Sigmoid colon (tissue), 6 donors: ENCODE measurements at regions not wholly inside any gene's neighbourhood (a gene's known extent, or its start where the extent isn't known, plus 50 kb on each side); places are given as distances from the start of the nearest gene placed in this dataset.

Experiments
- DNase-seq: peaks from one replicate; pipeline ENCODE4 v3.0.0-alpha.2; 2019
- H3K27ac ChIP-seq, 4 donors: fragments of 200-600 bp; sonication (generic); one replicate each; pipeline ENCODE4 v1.5.1; 2016 to 2019; ENCODE audit warnings: mild to moderate bottlenecking in 1 of 4
- H3K27me3 ChIP-seq, 3 donors: fragments of 200-600 bp; sonication (generic); one replicate each; pipeline ENCODE4 v1.5.1; 2019; ENCODE audit warnings: mild to moderate bottlenecking in 1 of 3
- H3K36me3 ChIP-seq, 4 donors: fragments of 200-600 bp; sonication (generic); one replicate each; pipeline ENCODE4 v1.5.1; 2016 to 2019
- H3K4me1 ChIP-seq, 4 donors: fragments of 200-600 bp; sonication (generic); one replicate each; pipeline ENCODE4 v1.5.1; 2017 to 2019
- H3K4me3 ChIP-seq, 4 donors: fragments of 200-600 bp; sonication (generic); one replicate each; pipeline ENCODE4 v1.5.1; 2017 to 2019; ENCODE audit warnings: mild to moderate bottlenecking in 2 of 4, moderate library complexity in 1 of 4
- H3K9me3 ChIP-seq, 4 donors: fragments of 200-600 bp in 3 of 4; sonication (generic) in 3 of 4; one replicate each; pipeline versions ENCODE4 v1.5.1 to v1.6.1; 2013 to 2019
- EP300 ChIP-seq, 4 donors: sonication (generic); formaldehyde crosslinking; IDR thresholded peaks; one replicate each; pipeline ENCODE4 v1.6.1; 2017; ENCODE audit warnings: antibody characterized with exemption in 4 of 4
- POLR2A ChIP-seq, 2 donors: fragments of 450-650 bp; IDR thresholded peaks; one replicate each; pipeline ENCODE4 v1.6.1; 2016; ENCODE audit warnings: antibody characterized with exemption in 2 of 2, mild to moderate bottlenecking in 2 of 2, moderate library complexity in 2 of 2
- POLR2AphosphoS5 ChIP-seq, 4 donors: sonication (generic); formaldehyde crosslinking; IDR thresholded peaks; one replicate each; pipeline ENCODE4 v1.6.1; 2017; ENCODE audit warnings: antibody characterized with exemption in 4 of 4
- WGBS, 2 donors: extraction: QIAGEN DNeasy Blood & Tissue Kit; methylation state at CpG; one replicate each; pipeline ENCODE4 v1.1.7; 2013; 5-methylcytosine and 5-hydroxymethylcytosine counted together
- intact Hi-C: fragments of 100-400 bp; cut with DNase I; formaldehyde crosslinking; loops from one replicate; pipeline ENCODE4 v1.15.1; 2023
- TF ChIP-seq, protein P1 (sequence below), 4 experiments: fragments of 450-650 bp in 3 of 4; fragments of 200-600 bp in 1 of 4; IDR thresholded peaks; one replicate each; pipeline ENCODE4 v1.5.1; 2016 to 2019; ENCODE audit warnings: antibody characterized with exemption in 4 of 4, mild to moderate bottlenecking in 3 of 4, moderate library complexity in 2 of 4
- donor health status: healthy with polysubstance abuse.
- donor health status: healthy.

DNA sequence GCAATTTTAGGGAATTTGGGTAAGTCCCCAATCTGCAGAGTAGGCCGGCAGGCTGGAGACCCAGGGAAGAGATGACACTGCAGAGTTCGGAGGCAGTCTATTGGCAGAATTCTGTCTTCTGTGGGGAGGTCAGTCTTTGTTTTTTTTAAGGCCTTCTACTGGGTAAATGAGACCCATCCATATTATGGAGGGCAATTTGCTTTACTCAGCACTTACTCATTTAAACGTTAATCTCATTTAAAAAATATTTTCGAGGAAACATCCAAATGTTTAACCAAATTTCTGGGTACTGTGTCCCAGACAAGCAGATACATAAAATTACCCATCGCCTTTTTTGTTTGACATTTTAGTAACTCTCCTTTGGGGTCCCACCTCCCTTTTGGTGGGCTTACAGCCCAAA lies 139.5 kb downstream of the IRS1 start:
- WGBS, 2 donors, result 71 to 87% methylated on average over 5 of the region's 5 CpGs
- Histone ChIP-seq H3K36me3 (no peaks in the 10 kb centered on the region), H3K4me1 (peaks cover 0 to 36% (median 18%) of the 10 kb centered on the region in 4 donors), H3K27ac (peak overlapping the region; percentile 46 to 74 (median 58)), H3K27me3 (no peaks in the 10 kb centered on the region), H3K4me3 (no peak overlapping the region), H3K9me3 (no peaks in the 10 kb centered on the region)
- DNase-seq, result no peak
- TF ChIP-seq POLR2AphosphoS5 (IDR thresholded peaks at IDR 0.05) (no peak), POLR2A (IDR thresholded peaks at IDR 0.05) (no peak), EP300 (IDR thresholded peaks at IDR 0.05) (no peak)
- TF ChIP-seq, protein P1, sequence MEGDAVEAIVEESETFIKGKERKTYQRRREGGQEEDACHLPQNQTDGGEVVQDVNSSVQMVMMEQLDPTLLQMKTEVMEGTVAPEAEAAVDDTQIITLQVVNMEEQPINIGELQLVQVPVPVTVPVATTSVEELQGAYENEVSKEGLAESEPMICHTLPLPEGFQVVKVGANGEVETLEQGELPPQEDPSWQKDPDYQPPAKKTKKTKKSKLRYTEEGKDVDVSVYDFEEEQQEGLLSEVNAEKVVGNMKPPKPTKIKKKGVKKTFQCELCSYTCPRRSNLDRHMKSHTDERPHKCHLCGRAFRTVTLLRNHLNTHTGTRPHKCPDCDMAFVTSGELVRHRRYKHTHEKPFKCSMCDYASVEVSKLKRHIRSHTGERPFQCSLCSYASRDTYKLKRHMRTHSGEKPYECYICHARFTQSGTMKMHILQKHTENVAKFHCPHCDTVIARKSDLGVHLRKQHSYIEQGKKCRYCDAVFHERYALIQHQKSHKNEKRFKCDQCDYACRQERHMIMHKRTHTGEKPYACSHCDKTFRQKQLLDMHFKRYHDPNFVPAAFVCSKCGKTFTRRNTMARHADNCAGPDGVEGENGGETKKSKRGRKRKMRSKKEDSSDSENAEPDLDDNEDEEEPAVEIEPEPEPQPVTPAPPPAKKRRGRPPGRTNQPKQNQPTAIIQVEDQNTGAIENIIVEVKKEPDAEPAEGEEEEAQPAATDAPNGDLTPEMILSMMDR (IDR thresholded peaks at IDR 0.05), result no peak
- intact Hi-C loops, result no loop called here

DNA sequence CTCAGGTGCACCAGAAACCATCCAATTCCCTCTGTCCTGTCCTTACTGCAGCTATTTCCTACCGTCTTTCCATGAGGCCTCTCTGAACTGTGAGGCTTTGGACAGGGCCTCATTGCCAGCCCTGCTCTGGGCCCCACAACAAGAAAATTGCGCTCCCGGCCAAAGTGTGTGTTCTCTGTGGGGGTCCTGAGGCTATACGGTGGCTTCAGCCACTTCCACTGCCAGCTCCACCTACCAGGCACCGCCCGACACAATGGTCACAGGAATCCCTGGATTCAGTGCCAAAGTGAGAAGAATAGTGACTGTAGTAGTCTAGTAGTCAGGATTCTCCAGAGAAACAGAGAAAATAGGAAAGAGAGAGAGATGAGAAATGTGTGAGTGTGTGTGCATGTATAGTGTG lies 140.2 kb downstream of the IRS1 start:
- Histone ChIP-seq H3K9me3 (no peaks in the 10 kb centered on the region), H3K4me3 (no peak overlapping the region), H3K4me1 (peaks cover 0 to 36% (median 18%) of the 10 kb centered on the region in 4 donors), H3K27me3 (no peaks in the 10 kb centered on the region), H3K27ac (peak overlapping the region in 2 of 4 donors; percentile 40), H3K36me3 (no peaks in the 10 kb centered on the region)
- WGBS, 2 donors, result 88 to 90% methylated on average over 6 of the region's 6 CpGs
- intact Hi-C loops, result loop anchor here (5.0 kb wide), 1 partner anchor 63 kb away; no protein-coding TSS in a partner anchor
- TF ChIP-seq EP300 (IDR thresholded peaks at IDR 0.05) (no peak), POLR2AphosphoS5 (IDR thresholded peaks at IDR 0.05) (no peak), POLR2A (IDR thresholded peaks at IDR 0.05) (no peak)
- TF ChIP-seq, protein P1 (IDR thresholded peaks at IDR 0.05), result no peak
- DNase-seq, result no peak

DNA sequence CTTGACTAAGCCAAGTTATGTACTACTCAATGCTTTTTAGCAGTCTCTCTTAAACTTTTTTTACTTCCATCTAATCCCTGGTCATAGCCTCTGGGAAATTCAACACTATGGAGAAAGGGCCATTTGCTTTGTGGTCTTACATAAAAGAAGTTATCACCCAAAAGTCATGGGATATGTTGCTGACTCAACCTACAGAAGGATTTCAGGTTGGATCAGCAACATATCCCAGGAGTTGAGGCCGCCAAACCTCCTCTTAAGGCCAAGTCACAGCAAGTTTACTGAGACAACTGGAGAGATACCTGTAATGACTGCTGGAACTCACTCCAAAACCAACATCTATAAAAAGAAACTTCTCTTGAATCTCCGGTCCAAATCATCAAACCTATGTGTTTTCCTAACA lies 141.1 kb downstream of the IRS1 start:
- Histone ChIP-seq H3K36me3 (no peaks in the 10 kb centered on the region), H3K9me3 (no peaks in the 10 kb centered on the region), H3K4me1 (peaks cover 0 to 36% (median 18%) of the 10 kb centered on the region in 4 donors), H3K27ac (peak overlapping the region in 2 of 4 donors; percentile 40), H3K4me3 (no peak overlapping the region), H3K27me3 (no peaks in the 10 kb centered on the region)
- DNase-seq, result no peak
- WGBS, 2 donors, result 39 to 41% methylated on average over 2 of the region's 2 CpGs
- TF ChIP-seq POLR2A (IDR thresholded peaks at IDR 0.05) (no peak), POLR2AphosphoS5 (IDR thresholded peaks at IDR 0.05) (no peak), EP300 (IDR thresholded peaks at IDR 0.05) (no peak)
- TF ChIP-seq, protein P1 (IDR thresholded peaks at IDR 0.05), result no peak
- intact Hi-C loops, result loop anchor here (5.0 kb wide), 1 partner anchor 64 kb away; no protein-coding TSS in a partner anchor

DNA sequence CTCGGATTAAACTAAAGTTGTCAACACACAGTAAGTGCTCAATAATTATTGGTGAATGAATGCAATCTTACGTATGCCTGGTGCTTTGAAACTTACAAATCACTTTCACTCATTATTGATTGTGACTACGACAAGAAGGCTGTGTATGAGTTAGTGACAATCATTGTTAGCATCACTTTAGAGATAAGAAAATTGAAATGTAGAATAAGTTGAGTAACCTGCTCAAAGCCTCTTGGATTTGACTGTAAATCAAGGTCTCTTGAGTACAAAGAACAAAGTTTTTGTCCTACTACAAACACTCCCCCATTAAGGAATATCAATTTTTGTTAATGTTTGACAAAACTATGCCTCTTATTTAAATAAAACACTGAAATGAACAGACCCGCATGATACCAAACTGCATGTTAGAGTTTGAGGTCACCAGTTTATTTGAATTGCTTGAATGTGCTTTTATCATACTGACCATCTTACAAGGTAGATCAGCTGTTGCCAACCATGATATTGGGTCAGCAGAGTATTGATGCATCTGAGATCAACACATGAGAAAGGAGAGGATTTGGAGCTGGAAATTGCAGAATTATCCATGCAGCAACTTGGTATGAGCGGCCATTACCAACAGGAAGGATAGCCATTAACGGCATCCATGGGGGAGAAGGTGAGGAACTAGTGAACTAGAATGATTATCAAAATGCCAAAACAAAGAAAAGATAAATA lies 142.1 kb downstream of the IRS1 start:
- Histone ChIP-seq H3K9me3 (no peaks in the 10 kb centered on the region), H3K36me3 (no peaks in the 10 kb centered on the region), H3K4me3 (no peak overlapping the region), H3K27ac (no peak overlapping the region), H3K4me1 (peaks cover 0 to 42% (median 17%) of the 10 kb centered on the region in 4 donors), H3K27me3 (no peaks in the 10 kb centered on the region)
- 95 to 96% methylated on average over 6 of the region's 6 CpGs for WGBS, 2 donors
- no peak for DNase-seq
- intact Hi-C loops, result loop anchor here (5.0 kb wide), 1 partner anchor 65 kb away; no protein-coding TSS in a partner anchor
- no peak for TF ChIP-seq POLR2A (IDR thresholded peaks at IDR 0.05)
- no peak for TF ChIP-seq POLR2AphosphoS5 (IDR thresholded peaks at IDR 0.05)
- no peak for TF ChIP-seq EP300 (IDR thresholded peaks at IDR 0.05)

DNA sequence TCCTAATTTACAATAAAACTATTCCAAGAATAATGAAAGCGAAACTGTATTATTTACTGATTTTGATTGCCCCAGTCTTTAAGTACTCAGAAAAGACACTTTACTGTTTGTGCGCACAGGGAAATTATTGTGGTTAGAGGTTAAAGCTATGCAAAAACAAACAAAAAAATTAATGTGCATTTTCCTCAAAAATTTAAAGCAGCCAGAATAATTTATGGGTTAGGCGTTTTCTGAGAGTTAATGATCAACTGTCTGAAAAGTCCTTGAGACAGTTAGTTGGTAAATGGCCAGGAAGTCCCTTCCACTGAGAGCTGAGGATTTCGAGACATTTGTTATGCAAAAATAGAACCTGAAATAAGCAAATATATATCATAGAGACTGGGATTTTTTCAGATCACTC lies 143.3 kb downstream of the IRS1 start:
- no peak for DNase-seq
- peaks cover 0 to 35% (median 11%) of the 10 kb centered on the region in 4 donors for H3K4me1 ChIP-seq
- intact Hi-C loops, result loop anchor here (5.0 kb wide), 1 partner anchor 66 kb away; no protein-coding TSS in a partner anchor
- TF ChIP-seq, protein P1 (IDR thresholded peaks at IDR 0.05), result no peak
- no peak for TF ChIP-seq POLR2AphosphoS5 (IDR thresholded peaks at IDR 0.05)
- no peak for TF ChIP-seq EP300 (IDR thresholded peaks at IDR 0.05)
- no peak for TF ChIP-seq POLR2A (IDR thresholded peaks at IDR 0.05)
- 19 to 49% methylated on average over 4 of the region's 4 CpGs for WGBS, 2 donors
- H3K36me3 ChIP-seq, result no peaks in the 10 kb centered on the region
- H3K27me3 ChIP-seq, result no peaks in the 10 kb centered on the region
- peak overlapping the region in 1 of 4 donors; percentile 26 for H3K27ac ChIP-seq
- H3K9me3 ChIP-seq, result no peaks in the 10 kb centered on the region
- no peak overlapping the region for H3K4me3 ChIP-seq
